ENCODE measurements at regions not wholly inside any gene's neighbourhood (a gene's known extent, or its start where the extent isn't known, plus 50 kb on each side); places are given as distances from the start of the nearest gene placed in this dataset.

DNA sequence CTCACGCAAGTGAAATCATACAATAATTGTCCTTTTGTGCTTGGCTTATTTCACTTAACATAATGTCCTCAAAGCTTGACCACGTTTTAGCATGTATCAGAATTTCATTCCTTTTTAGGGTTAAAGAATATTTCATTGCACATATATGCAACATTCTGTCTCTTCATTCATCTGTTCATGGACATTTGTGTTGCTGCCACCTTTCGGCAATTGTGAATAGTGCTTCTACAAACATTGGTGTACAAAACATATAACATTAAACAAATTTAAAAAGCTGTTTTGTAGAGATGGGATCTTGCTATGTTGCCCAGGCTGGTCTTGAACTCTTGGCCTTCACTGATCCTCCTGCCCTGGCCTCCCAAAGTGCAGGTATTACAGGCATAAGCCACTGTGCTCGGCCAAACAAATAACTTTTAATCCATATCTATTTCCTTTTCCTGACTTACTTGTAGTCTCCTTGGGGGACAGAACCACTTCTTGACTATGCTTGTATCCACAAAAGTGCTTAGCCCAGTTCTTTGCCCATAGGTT, 209.3 kb downstream of the SLC4A3 start:
- H2AFZ ChIP-seq (ENCODE audit: low read length) = no peak overlapping the region
- DNase-seq (ENCODE audit: low spot score) = no peak
- H2AK5ac ChIP-seq (ENCODE audit: low read depth, low read length) = no peak overlapping the region
- H3K9me3 ChIP-seq (replicated peaks in 1 of 2; ENCODE audit: control insufficient read depth in 2 of 2, insufficient read depth in 1 of 2, low read depth in 1 of 2, low read length in 2 of 2) = no peaks in the 10 kb centered on the region
- H4K8ac ChIP-seq (ENCODE audit: low read depth, low read length) = no peak overlapping the region
- H3K4ac ChIP-seq (ENCODE audit: low read length) = no peak overlapping the region
- H2BK5ac ChIP-seq (ENCODE audit: low read length) = no peak overlapping the region
- H3K79me1 ChIP-seq (ENCODE audit: low read depth, low read length) = no peaks in the 10 kb centered on the region
- H4K91ac ChIP-seq (ENCODE audit: low read depth, low read length, poor library complexity) = no peak overlapping the region
- H3K4me2 ChIP-seq (ENCODE audit: insufficient read depth, low read length, poor library complexity, severe bottlenecking) = no peak overlapping the region
- no peaks in the 10 kb centered on the region for H3K36me3 ChIP-seq (replicated peaks in 1 of 2; ENCODE audit: control insufficient read depth in 2 of 2, insufficient read depth in 2 of 2, low read length in 2 of 2)
- no peak overlapping the region for H3K27ac ChIP-seq (replicated peaks; ENCODE audit: low read length)
- no peak overlapping the region for H3K14ac ChIP-seq (ENCODE audit: low read length)
- no peak overlapping the region for H3K4me3 ChIP-seq (ENCODE audit: low read length in 2 of 2)
- no peaks in the 10 kb centered on the region for H3K4me1 ChIP-seq (ENCODE audit: control insufficient read depth in 2 of 2, insufficient read depth in 1 of 2, low read depth in 1 of 2, low read length in 2 of 2)
- H3K23ac ChIP-seq (ENCODE audit: low read depth, low read length, poor library complexity) = no peak overlapping the region
- H3K18ac ChIP-seq (ENCODE audit: low read length) = no peak overlapping the region
- H2BK15ac ChIP-seq (ENCODE audit: low read length) = no peak overlapping the region
- H2BK120ac ChIP-seq (ENCODE audit: low read depth, low read length) = no peak overlapping the region
- no peaks in the 10 kb centered on the region for H3K27me3 ChIP-seq (ENCODE audit: control insufficient read depth in 3 of 3, insufficient read depth in 3 of 3, low read depth in 1 of 3, low read length in 3 of 3)
- no peak overlapping the region for H3K9ac ChIP-seq (ENCODE audit: low read depth, low read length, poor library complexity)
- no peak overlapping the region for H2BK12ac ChIP-seq (ENCODE audit: low read length)
- no CpG with 5 or more reads among the region's 4 CpGs for WGBS, 2 donors (ENCODE audit: extremely low coverage in 2 of 2, insufficient read length in 2 of 2, insufficient replicate concordance in 1 of 2)

DNA sequence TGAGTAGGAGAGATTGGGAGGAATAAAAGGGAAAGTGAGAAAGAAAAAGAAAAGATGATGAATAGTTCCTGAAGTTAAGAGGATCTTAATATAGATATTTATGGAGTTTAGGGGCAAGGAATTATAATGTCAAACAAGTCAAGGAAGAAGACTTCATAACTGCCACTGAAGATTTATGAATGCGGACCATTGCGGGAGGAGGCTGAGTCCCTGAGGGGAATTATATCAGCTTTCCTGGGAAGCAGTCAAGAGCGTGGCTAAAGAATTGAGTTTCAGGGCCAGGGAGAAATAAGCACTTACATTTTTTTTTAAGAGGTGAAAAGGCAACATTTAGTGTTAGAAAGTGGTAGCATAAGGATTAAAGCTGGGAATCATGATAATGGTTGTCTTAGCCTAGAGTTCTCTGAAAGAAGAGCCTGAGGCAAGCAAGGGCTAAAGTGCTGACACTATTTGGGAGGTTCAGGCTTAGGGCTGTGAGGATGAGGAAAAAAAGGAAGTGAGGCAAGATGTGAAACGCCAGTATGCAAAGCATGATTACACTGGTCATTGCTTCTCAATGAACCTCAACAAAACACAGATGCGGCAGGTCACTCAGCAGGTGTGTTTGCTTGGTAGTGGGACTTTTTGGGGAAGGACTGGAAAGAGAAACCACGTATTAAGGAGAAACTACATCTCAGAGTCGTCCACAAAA, 217.1 kb downstream of the SLC4A3 start:
- no peaks in the 10 kb centered on the region for H3K79me1 ChIP-seq (ENCODE audit: low read depth, low read length)

GRCh38 chr2:219848882-219849281, 221.5 kb downstream of the SLC4A3 start:
- Histone ChIP-seq H3K4me1 (ENCODE audit: control insufficient read depth in 2 of 2, insufficient read depth in 1 of 2, low read depth in 1 of 2, low read length in 2 of 2) (peaks cover 5 to 21% of the 10 kb centered on the region in 2 donors), H2AK5ac (ENCODE audit: low read depth, low read length) (no peak overlapping the region), H3K4me2 (ENCODE audit: insufficient read depth, low read length, poor library complexity, severe bottlenecking) (no peak overlapping the region)

More for the DNA sequence above, 217.1 kb downstream of the SLC4A3 start:
- H2BK15ac ChIP-seq (ENCODE audit: low read length) = no peak overlapping the region
- no peak overlapping the region for H3K18ac ChIP-seq (ENCODE audit: low read length)
- H4K91ac ChIP-seq (ENCODE audit: low read depth, low read length, poor library complexity) = no peak overlapping the region
- no peak overlapping the region for H3K4ac ChIP-seq (ENCODE audit: low read length)
- H3K23ac ChIP-seq (ENCODE audit: low read depth, low read length, poor library complexity) = no peak overlapping the region
- H2BK5ac ChIP-seq (ENCODE audit: low read length) = no peak overlapping the region
- no peak overlapping the region for H2BK12ac ChIP-seq (ENCODE audit: low read length)
- H2BK120ac ChIP-seq (ENCODE audit: low read depth, low read length) = no peak overlapping the region
- no peak overlapping the region for H3K4me3 ChIP-seq (ENCODE audit: low read length in 2 of 2)
- peaks cover 0 to 2% of the 10 kb centered on the region in 2 donors for H3K9me3 ChIP-seq (replicated peaks in 1 of 2; ENCODE audit: control insufficient read depth in 2 of 2, insufficient read depth in 1 of 2, low read depth in 1 of 2, low read length in 2 of 2)
- no peaks in the 10 kb centered on the region for H3K36me3 ChIP-seq (replicated peaks in 1 of 2; ENCODE audit: control insufficient read depth in 2 of 2, insufficient read depth in 2 of 2, low read length in 2 of 2)
- WGBS, 2 donors (ENCODE audit: extremely low coverage in 2 of 2, insufficient read length in 2 of 2, insufficient replicate concordance in 1 of 2) = no CpG with 5 or more reads among the region's 7 CpGs
- H3K14ac ChIP-seq (ENCODE audit: low read length) = no peak overlapping the region
- no peak for DNase-seq (ENCODE audit: low spot score)
- H3K4me2 ChIP-seq (ENCODE audit: insufficient read depth, low read length, poor library complexity, severe bottlenecking) = no peak overlapping the region
- no peaks in the 10 kb centered on the region for H3K27me3 ChIP-seq (ENCODE audit: control insufficient read depth in 3 of 3, insufficient read depth in 3 of 3, low read depth in 1 of 3, low read length in 3 of 3)
- H4K8ac ChIP-seq (ENCODE audit: low read depth, low read length) = no peak overlapping the region
- no peak overlapping the region for H2AK5ac ChIP-seq (ENCODE audit: low read depth, low read length)
- no peak overlapping the region for H3K9ac ChIP-seq (ENCODE audit: low read depth, low read length, poor library complexity)
- H2AFZ ChIP-seq (ENCODE audit: low read length) = no peak overlapping the region
- H3K4me1 ChIP-seq (ENCODE audit: control insufficient read depth in 2 of 2, insufficient read depth in 1 of 2, low read depth in 1 of 2, low read length in 2 of 2) = peaks cover 0 to 9% of the 10 kb centered on the region in 2 donors
- no peak overlapping the region for H3K27ac ChIP-seq (replicated peaks; ENCODE audit: low read length)

GRCh38 chr2:219851169-219851568, 223.7 kb downstream of the SLC4A3 start:
- Histone ChIP-seq H4K8ac (ENCODE audit: low read depth, low read length) (no peak overlapping the region), H3K27ac (replicated peaks; ENCODE audit: low read length) (no peak overlapping the region), H3K36me3 (replicated peaks in 1 of 2; ENCODE audit: control insufficient read depth in 2 of 2, insufficient read depth in 2 of 2, low read length in 2 of 2) (no peaks in the 10 kb centered on the region), H3K79me1 (ENCODE audit: low read depth, low read length) (no peaks in the 10 kb centered on the region), H3K23ac (ENCODE audit: low read depth, low read length, poor library complexity) (no peak overlapping the region), H3K27me3 (ENCODE audit: control insufficient read depth in 3 of 3, insufficient read depth in 3 of 3, low read depth in 1 of 3, low read length in 3 of 3) (no peaks in the 10 kb centered on the region), H3K4me3 (ENCODE audit: low read length in 2 of 2) (no peak overlapping the region), H2BK5ac (ENCODE audit: low read length) (no peak overlapping the region), H3K4me1 (ENCODE audit: control insufficient read depth in 2 of 2, insufficient read depth in 1 of 2, low read depth in 1 of 2, low read length in 2 of 2) (peaks cover 5 to 14% of the 10 kb centered on the region in 2 donors), H2BK12ac (ENCODE audit: low read length) (no peak overlapping the region), H2BK15ac (ENCODE audit: low read length) (no peak overlapping the region), H3K18ac (ENCODE audit: low read length) (no peak overlapping the region), H2AK5ac (ENCODE audit: low read depth, low read length) (no peak overlapping the region), H2BK120ac (ENCODE audit: low read depth, low read length) (no peak overlapping the region), H3K4me2 (ENCODE audit: insufficient read depth, low read length, poor library complexity, severe bottlenecking) (no peak overlapping the region), H3K4ac (ENCODE audit: low read length) (no peak overlapping the region), H3K14ac (ENCODE audit: low read length) (no peak overlapping the region), H3K9ac (ENCODE audit: low read depth, low read length, poor library complexity) (no peak overlapping the region), H3K9me3 (replicated peaks in 1 of 2; ENCODE audit: control insufficient read depth in 2 of 2, insufficient read depth in 1 of 2, low read depth in 1 of 2, low read length in 2 of 2) (peaks cover 0 to 2% of the 10 kb centered on the region in 2 donors), H2AFZ (ENCODE audit: low read length) (no peak overlapping the region), H4K91ac (ENCODE audit: low read depth, low read length, poor library complexity) (no peak overlapping the region)
- no peak for DNase-seq (ENCODE audit: low spot score)
- whole genome bisulfite sequencing, 2 donors (ENCODE audit: extremely low coverage in 2 of 2, insufficient read length in 2 of 2, insufficient replicate concordance in 1 of 2) = no CpG with 5 or more reads among the region's 6 CpGs

More at GRCh38 chr2:219848882-219849281, 221.5 kb downstream of the SLC4A3 start:
- Histone ChIP-seq H3K4me3 (ENCODE audit: low read length in 2 of 2) (no peak overlapping the region), H3K27ac (replicated peaks; ENCODE audit: low read length) (no peak overlapping the region), H3K9ac (ENCODE audit: low read depth, low read length, poor library complexity) (no peak overlapping the region), H3K36me3 (replicated peaks in 1 of 2; ENCODE audit: control insufficient read depth in 2 of 2, insufficient read depth in 2 of 2, low read length in 2 of 2) (no peaks in the 10 kb centered on the region), H3K9me3 (replicated peaks in 1 of 2; ENCODE audit: control insufficient read depth in 2 of 2, insufficient read depth in 1 of 2, low read depth in 1 of 2, low read length in 2 of 2) (peaks cover 0 to 2% of the 10 kb centered on the region in 2 donors), H2BK12ac (ENCODE audit: low read length) (no peak overlapping the region), H3K23ac (ENCODE audit: low read depth, low read length, poor library complexity) (no peak overlapping the region), H2BK5ac (ENCODE audit: low read length) (no peak overlapping the region), H3K27me3 (ENCODE audit: control insufficient read depth in 3 of 3, insufficient read depth in 3 of 3, low read depth in 1 of 3, low read length in 3 of 3) (no peaks in the 10 kb centered on the region), H4K8ac (ENCODE audit: low read depth, low read length) (no peak overlapping the region), H4K91ac (ENCODE audit: low read depth, low read length, poor library complexity) (no peak overlapping the region), H3K79me1 (ENCODE audit: low read depth, low read length) (no peaks in the 10 kb centered on the region), H3K14ac (ENCODE audit: low read length) (no peak overlapping the region), H2BK15ac (ENCODE audit: low read length) (no peak overlapping the region), H2BK120ac (ENCODE audit: low read depth, low read length) (no peak overlapping the region), H3K4ac (ENCODE audit: low read length) (no peak overlapping the region), H2AFZ (ENCODE audit: low read length) (no peak overlapping the region), H3K18ac (ENCODE audit: low read length) (no peak overlapping the region)
- no CpG with 5 or more reads among the region's 3 CpGs for WGBS, 2 donors (ENCODE audit: extremely low coverage in 2 of 2, insufficient read length in 2 of 2, insufficient replicate concordance in 1 of 2)
- no peak for DNase-seq (ENCODE audit: low spot score)

Data from neuronal stem cell (in vitro differentiated cells).